Ovary (tissue), 3 donors: ENCODE measurements at regions not wholly inside any gene's neighbourhood (a gene's known extent, or its start where the extent isn't known, plus 50 kb on each side); places are given as distances from the start of the nearest gene placed in this dataset.

Experiments
- EP300 ChIP-seq: sonication (generic); formaldehyde crosslinking; IDR thresholded peaks from one replicate; pipeline ENCODE4 v1.6.1; 2017; ENCODE audit warnings: antibody characterized with exemption
- TF ChIP-seq, protein P1 (sequence below), 3 donors: fragments of 450-650 bp in 2 of 3; fragments of 200-600 bp in 1 of 3; IDR thresholded peaks; one replicate each; pipeline versions ENCODE4 v1.5.1 to v1.8.0; 2016 to 2022; ENCODE audit warnings: antibody characterized with exemption in 3 of 3, mild to moderate bottlenecking in 1 of 3
- donor health status: DM: no; HTN: no; CAD: no.

DNA sequence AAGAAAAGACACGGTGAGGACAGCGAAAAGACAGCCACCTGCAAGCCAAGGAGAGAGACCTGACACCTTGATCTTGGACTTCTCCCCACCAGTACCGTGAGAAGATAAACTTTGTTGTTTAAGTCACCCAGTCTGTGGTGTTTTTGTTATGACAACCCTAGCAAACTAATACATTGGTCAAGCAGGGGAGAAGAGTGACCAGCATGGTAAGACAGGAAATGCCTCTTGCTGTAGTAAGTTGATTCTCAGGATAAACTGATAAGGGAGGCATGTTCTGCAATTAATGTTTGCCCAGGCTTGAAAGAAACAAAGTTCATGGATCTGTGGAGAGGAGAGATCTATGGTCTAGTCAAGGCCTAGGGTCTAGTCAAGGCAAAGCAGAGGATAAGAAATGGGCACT lies 801.2 kb downstream of the MAT2B start:
- TF ChIP-seq, protein P1, sequence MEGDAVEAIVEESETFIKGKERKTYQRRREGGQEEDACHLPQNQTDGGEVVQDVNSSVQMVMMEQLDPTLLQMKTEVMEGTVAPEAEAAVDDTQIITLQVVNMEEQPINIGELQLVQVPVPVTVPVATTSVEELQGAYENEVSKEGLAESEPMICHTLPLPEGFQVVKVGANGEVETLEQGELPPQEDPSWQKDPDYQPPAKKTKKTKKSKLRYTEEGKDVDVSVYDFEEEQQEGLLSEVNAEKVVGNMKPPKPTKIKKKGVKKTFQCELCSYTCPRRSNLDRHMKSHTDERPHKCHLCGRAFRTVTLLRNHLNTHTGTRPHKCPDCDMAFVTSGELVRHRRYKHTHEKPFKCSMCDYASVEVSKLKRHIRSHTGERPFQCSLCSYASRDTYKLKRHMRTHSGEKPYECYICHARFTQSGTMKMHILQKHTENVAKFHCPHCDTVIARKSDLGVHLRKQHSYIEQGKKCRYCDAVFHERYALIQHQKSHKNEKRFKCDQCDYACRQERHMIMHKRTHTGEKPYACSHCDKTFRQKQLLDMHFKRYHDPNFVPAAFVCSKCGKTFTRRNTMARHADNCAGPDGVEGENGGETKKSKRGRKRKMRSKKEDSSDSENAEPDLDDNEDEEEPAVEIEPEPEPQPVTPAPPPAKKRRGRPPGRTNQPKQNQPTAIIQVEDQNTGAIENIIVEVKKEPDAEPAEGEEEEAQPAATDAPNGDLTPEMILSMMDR (IDR thresholded peaks at IDR 0.05) = no peak
- TF ChIP-seq EP300 = no peak
